SW480 (cell line): ENCODE measurements at regions not wholly inside any gene's neighbourhood (a gene's known extent, or its start where the extent isn't known, plus 50 kb on each side); places are given as distances from the start of the nearest gene placed in this dataset.
"Not testable (repeated sequence)": the region's sequence is repeated elsewhere in the genome, so short reads cannot be mapped to it uniquely, and the experiment has no call there.

ENCODE experiments used
- DNase-seq: peaks from one replicate; pipeline ENCODE4 v3.0.0-alpha.2; 2016; ENCODE audit warnings: low spot score

GRCh38 chr21:36207577-36208320, 51.1 kb downstream of the DOP1B start:
- DNase-seq: peak; percentile 38

GRCh38 chr21:36208326-36209013, 51.8 kb downstream of the DOP1B start:
- no peak for DNase-seq

GRCh38 chr21:36209626-36210171, 53.1 kb downstream of the DOP1B start:
- peak; percentile 70 for DNase-seq

DNA sequence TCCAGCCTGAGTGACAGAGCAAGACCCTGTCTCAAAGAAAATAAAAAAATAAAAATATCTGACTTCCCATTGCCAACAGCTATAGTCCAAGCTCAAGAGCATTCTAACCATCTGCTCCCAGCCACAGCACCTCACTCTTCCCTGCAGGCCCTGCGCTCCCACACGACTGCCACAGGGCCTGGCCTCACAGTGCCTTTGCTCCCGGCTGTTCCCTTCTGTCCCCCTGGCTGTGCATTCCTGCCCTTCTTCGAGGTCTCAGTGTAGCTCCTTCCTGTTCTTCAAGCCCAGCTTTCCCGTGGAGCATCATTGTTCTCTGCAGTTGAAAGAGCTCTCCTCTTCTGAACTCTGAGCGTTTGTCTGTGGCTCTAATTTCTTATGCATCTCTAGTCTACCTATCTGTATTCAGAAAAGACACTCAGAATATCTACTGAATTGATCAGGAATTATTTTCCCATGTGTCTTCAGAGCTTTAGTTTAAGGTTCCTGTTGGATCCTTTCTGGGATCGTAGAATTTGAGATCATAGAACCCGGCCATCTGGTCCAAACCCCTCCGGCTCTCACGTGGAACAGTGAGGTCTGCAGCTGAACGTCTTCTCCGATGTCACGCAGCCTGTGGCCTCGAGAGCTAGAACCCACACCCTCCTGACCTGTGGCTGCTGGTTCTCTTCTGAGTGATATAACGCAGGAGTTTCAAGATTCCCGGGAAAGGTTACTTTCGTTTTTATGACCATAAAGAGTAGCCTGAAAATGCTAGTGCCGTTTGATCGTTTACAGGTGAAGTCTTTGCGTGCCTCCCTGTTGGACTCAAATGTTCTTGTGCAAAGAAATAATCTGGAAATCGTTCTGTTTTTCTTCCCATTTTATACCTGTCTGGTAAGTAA, 54.4 kb downstream of the DOP1B start:
- DNase-seq: no peak

DNA sequence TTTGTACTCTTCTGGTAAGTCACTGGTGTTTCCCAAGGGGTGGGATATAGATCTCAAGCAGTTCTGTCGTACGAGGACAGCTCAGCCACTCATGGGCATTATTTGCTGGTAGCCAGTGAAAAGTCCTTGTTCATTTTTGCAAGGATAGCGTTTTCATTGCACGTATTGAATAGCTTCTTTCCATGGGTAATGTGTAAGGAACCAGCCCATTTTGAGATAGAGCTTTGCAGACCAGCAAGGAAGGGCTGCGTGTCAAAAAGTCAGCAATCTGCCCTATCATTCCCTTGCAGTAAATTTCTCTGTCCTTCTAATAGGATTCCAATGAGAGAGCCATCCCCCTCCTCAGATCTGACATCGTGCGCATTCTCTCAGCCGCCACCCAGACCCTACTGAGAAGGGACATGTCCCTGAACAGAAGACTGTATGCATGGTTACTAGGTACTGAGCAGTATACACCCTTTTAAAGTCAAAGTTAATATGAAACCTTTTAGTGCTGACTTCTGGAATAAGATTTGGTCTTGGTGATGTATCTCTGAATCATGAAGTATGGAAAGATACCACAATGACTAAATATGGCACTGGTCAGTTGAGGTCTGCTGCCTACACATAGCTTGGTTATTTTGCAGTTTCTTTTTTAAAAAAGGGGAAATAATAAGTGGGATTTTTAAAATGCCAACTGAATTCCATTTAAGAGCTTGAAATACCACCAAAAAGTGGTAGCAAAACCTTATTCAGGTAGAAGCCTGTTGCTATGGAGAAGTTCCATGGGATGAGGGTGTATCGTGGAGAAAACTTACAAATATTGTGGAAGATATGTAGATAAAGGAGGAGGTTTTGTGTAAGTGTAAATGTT, 55.3 kb downstream of the DOP1B start:
- DNase-seq: no peak

- DNase-seq: no peak
Observed at GRCh38 chr21:36212513-36212780, 55.8 kb downstream of the DOP1B start.

GRCh38 chr21:36214561-36214960, 57.9 kb downstream of the DOP1B start:
- DNase-seq: no peak

- no peak for DNase-seq
Observed at GRCh38 chr21:36217743-36218142, 61.1 kb downstream of the DOP1B start.

- DNase-seq: no peak
Observed at GRCh38 chr21:36218691-36219090, 62.1 kb downstream of the DOP1B start.

DNA sequence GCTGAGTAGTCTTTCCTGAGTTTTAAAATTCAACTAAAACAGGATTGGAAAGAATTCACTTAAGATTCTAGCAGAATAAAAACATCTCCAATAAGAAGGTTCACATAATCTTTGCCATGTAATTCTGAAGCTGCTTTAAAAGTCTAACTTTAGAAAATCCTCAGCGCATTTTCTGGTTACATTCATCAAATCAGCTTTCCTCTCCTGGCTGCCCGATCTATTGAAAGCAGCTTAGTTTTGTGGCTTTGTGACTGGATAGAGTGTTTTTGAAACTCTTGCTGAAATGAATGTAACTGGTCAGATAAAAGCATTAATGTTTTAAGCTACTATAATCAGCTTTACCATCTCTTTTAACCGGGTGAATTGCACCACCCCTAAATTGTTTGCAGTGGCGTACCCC, 66.8 kb downstream of the DOP1B start:
- no peak for DNase-seq

- no peak for DNase-seq
Observed at GRCh38 chr21:36229181-36229580, 72.6 kb downstream of the DOP1B start.

GRCh38 chr21:36231444-36231843, 74.8 kb downstream of the DOP1B start:
- not testable (repeated sequence) for DNase-seq

GRCh38 chr21:36232641-36233040, 76.0 kb downstream of the DOP1B start:
- no peak for DNase-seq

DNA sequence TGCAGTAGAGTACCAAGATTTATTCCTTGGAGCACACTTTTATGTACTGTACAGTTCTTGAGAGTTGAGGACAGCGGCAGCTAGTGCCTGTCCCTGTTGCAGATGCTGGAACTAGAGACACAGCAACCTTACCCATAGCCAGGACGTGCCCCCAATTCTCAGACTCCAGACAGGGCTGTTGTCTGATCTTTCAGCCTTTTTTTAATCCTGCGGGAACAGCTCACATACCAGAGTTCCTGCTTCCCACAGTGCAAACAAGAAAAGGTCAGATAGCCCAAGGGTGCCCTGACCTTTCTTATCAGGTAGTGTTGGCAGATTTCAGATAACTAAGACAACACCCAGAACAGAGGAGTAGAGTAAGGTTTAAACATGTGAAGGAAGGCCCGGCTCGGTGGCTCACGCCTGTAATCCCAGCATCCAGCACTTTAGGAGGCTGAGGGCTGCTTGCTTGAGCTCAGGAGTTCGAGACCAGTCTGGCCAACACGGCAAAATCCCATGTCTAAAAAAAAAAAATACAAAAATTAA, 78.5 kb downstream of the DOP1B start:
- DNase-seq: no peak

DNA sequence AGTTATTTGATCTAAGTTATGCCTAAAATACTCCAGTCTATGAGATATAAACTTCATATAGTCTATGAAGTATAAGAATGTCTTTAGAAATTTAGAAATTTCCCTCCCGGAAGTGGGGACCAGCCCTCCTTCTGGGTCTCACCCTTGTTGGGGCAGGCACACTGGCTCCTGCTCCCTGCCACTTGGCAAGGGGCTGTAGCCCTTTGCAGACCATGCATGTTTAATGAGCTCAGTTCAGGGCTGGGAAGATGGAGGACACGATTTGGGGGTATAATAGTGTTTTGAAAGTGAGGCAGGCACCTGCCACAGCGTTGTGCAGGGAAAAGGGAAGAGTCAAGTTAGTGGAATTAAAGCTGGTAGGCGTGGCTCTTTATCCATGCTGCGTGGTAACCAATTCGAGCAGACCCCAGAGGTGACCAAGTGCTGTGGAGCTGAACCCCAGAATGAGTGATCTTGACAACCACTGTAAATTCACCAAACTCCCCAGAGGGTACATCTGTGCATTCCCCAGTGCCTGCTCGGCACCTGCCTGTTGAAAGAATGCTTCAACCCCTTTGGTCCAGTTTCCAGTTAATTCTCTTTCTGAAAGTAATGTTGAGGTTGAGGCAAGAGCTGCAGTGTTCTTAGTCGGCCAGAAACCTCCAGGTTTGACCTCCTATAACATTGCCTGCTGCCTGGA, 79.6 kb downstream of the DOP1B start:
- no peak for DNase-seq

GRCh38 chr21:36237441-36237840, 80.8 kb downstream of the DOP1B start:
- DNase-seq: no peak

- no peak for DNase-seq
Observed at GRCh38 chr21:36239585-36239984, 80.4 kb upstream of the MORC3 start.

DNA sequence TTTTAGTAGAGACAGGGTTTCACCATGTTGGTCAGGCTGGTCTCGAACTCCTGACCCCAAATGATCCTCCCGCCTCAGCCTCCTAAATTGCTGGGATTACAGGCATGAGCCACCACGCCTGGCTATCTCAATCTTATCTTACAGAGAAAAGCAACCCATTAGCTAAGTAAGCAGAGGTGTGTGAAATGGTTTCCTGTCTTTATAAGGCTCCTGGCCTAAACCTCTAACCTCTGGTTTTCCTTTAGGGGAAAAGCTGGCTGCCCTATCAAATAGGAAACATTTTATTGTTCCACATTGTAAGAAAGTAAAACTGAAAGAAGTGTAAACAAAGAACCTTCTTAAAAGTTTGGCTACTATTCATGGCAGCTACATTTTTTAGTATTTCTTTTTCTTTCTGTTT, 78.3 kb upstream of the MORC3 start:
- no peak for DNase-seq

DNA sequence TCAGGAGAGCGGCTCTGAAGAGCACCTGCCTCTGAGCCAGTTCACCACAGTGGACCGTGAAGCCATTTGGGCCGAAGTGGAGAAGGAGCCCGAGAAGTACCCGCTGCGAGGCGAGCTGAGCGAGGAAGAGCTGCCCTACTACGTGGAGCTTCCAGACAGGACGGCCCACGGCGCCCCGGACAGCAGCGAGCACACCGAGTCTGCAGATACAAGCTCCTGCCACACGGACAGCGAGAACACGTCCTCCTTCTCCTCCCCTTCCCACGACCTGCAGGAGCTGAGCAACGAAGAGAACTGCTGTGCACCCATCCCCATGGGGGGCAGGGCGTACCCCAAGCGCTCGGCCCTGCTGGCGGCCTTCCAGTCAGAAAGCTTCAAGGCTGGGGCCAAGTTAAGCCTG, 74.9 kb upstream of the MORC3 start:
- DNase-seq: no peak

GRCh38 chr21:36245649-36246048, 74.3 kb upstream of the MORC3 start:
- no peak for DNase-seq

DNA sequence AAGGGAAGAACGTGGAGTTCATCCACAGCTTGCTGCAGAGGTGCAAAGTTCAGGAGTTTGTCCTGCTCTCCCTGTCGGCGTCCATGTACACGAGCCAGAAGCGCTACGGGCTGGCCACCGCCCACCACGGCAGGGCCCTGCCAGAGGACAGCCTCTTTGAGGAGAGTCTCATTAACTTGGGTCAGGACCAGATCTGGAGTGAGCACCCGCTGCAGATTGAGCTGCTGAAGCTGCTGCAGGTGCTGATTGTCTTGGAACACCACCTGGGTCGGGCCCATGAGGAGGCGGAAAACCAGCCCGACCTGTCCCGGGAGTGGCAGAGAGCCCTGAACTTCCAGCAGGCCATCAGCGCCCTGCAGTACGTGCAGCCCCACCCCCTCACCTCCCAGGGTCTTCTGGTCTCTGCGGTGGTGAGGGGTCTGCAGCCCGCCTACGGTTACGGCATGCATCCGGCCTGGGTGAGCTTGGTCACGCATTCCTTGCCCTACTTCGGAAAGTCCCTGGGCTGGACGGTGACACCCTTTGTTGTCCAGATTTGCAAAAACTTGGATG, 73.8 kb upstream of the MORC3 start:
- no peak for DNase-seq
